ENCODE measurements at regions not wholly inside any gene's neighbourhood (a gene's known extent, or its start where the extent isn't known, plus 50 kb on each side); places are given as distances from the start of the nearest gene placed in this dataset.

- TF ChIP-seq CTCF (IDR thresholded peaks at IDR 0.05): no peak
- TF ChIP-seq POLR2AphosphoS5 (IDR thresholded peaks at IDR 0.05; ENCODE audit: insufficient read depth in 1 of 2, low read depth in 1 of 2): no peak
These were observed 286.8 kb downstream of the TRIB2 start for GRCh38 chr2:13003500-13003899.

Measured in vagina (tissue), 2 donors.